HG03045 (cell line): ENCODE measurements at regions not wholly inside any gene's neighbourhood (a gene's known extent, or its start where the extent isn't known, plus 50 kb on each side); places are given as distances from the start of the nearest gene placed in this dataset.
"Not testable (repeated sequence)": the region's sequence is repeated elsewhere in the genome, so short reads cannot be mapped to it uniquely, and the experiment has no call there.

Experiments
- ATAC-seq: cut with Tn5 transposase; IDR thresholded peaks from one replicate; pipeline ENCODE4 v1.9.1; 2021; ENCODE audit warnings: mild to moderate bottlenecking, moderate library complexity; ENCODE audit not compliant: unreplicated experiment

DNA sequence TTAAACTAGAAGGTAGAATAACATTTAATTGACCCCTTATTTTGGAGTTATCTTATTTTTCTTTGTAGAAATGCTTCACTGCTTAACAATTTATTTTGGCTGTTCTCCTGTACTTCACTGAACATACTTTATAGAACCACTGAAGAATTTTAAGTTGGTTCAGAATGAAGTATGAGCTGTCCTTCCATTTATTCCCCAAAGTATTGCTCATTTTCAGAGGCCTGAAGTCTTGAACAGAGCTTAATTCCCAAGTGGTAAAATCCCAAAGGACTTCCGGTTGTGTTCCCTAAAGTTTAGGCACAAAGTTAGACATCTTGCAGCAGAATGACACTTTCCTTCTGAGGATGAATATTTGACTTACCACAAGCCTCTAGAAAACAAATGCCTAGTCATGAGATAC, 233.3 kb downstream of the TINAG start:
- no peak for ATAC-seq

- no peak for ATAC-seq
These were observed 250.9 kb downstream of the TINAG start for GRCh38 chr6:54559136-54559535.

DNA sequence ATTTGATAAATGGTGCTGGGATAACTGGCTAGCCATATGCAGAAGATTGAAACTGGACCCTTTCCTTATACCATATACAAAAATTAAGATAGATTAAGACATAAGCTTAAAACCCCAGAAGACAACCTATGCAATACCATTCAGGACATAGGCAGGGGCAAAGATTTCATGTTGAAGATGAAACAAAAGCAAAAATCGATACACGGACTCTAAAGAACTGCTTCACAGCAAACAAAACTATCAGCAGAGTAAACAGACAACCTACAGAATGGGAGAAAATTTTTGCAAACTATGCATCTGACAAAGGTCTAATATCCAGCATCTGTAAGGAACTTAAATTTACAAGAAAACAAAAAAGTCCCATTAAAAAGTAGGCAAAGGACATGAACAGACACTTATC, 255.9 kb downstream of the TINAG start:
- not testable (repeated sequence) for ATAC-seq

DNA sequence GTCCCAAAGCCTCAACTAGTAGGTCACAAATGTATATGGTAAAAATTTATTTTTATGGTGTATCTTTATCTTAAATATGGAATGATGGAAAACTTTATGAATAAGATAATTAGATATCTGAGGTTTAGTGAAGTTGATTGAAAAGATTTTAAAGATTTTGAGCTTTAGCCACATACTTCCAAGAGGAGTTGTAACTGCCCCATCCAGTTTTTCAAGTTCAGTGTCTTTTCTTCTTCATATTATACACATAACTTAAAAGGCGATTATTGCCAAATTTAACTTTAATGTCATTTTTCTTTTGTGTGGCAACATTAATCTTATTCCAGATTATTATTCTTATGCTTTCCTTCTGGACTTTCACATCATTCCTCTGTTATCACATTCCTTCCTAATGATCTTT, 266.4 kb downstream of the TINAG start:
- no peak for ATAC-seq

DNA sequence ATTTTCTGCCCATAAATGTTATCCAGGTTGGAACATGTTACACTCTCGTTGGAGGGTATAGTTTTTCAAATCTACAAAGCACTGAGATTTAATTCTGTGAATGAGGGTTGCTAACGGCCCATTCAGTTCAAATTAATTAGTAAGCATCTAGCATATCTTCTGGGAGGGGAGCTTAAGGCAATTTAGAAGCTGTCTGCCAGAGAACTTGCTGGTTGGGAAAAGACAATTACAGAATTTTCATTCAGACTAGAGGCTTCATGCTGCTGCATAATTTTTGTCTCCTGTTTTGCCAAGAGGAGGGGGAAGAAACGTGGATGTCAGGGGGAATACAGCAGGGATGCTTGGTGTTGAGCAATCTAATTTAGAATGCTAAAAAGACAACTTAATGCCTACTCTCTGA, 268.3 kb upstream of the FAM83B start:
- no peak for ATAC-seq

DNA sequence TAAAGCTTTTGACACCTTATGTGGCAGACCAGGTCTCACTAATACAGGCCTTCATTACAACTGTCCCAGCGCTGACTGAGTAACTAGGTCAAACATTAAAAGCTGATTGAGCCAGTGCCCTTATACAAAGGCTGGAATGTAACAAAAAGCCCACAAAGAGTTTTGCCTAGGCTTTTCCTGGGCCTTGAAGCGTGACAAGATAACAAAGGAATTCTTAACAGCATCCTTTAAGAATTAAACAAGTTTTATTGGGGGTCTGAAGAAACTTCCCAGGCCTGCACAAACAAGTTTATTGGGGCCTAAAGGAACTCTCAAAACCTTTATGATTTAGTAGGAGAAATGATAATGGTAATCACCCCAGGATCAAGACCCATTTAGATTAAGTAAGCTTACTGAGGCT, 267.6 kb upstream of the FAM83B start:
- ATAC-seq: no peak

DNA sequence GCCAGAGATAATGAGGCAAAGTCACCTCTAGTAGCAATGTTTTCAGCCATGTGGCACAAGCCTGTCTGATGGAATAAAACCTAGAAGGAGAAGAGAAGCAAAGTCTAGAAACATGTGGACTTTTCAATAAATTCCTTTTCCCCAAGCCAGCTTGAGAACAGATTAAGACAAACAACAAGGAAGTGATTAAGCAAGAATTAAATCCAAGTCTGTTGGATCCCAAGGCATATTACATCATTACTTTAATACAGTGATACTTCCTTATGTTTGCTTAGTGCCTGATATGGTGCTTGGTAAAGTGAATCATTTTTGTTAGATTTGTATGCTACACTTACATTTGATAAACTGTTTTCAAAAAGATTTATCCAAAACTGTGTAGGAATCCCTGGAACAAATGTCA, 260.3 kb upstream of the FAM83B start:
- no peak for ATAC-seq

DNA sequence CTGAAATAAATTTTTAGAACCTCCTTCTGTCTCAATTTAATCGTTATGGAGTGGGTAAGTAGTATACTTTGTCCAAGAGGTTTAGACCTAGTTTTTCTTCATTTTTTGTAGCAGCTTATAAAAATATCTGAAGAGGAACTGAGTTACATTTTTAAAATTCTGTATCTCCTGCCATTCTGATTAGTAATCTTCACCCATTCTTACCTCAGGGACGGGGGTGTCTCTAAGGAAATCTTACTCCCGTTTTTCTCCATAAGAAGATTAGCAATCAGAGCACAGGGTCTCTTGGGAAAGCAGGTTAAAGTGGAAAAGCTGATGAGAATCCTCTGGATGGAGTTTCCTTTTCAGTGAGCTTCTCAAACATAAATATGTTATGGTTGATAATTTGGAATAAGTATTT, 259.3 kb upstream of the FAM83B start:
- no peak for ATAC-seq

DNA sequence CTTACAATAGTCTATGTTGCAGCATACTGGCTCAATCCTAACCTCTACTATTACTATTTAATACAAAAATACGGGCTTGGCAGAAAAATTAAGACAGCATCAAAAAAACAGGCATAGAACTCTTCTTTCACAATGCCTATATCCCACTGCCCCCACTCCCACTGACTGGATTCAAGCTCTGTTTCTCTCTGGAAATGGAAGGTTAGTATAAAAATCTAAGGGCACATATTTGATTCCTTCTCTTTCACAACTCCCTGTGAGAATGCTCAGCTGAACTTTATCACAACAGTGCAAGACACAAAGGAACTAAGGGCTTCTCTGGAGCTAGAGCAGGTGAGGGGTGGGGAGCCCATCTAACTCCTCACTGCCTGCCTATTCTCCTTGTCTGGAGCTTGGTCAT, 258.4 kb upstream of the FAM83B start:
- ATAC-seq: no peak

DNA sequence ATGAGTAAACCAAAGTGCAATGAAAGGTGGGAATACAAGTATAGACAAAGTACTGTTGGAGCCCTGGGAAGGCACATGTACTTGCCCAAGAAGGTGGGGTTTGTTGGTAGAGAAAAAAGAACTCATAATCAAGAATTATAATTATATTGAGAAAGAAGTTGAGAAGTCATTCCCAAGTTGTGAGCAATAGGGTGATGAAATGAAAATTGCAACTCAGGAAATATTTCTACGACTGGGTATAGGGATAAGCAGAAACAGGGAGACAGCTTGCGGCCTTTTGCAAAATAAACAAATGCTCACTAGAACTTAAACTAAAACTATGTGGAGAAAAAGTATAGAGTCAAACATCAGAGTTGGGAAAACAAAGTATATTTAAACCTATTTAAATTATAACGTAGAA, 250.7 kb upstream of the FAM83B start:
- ATAC-seq: no peak

DNA sequence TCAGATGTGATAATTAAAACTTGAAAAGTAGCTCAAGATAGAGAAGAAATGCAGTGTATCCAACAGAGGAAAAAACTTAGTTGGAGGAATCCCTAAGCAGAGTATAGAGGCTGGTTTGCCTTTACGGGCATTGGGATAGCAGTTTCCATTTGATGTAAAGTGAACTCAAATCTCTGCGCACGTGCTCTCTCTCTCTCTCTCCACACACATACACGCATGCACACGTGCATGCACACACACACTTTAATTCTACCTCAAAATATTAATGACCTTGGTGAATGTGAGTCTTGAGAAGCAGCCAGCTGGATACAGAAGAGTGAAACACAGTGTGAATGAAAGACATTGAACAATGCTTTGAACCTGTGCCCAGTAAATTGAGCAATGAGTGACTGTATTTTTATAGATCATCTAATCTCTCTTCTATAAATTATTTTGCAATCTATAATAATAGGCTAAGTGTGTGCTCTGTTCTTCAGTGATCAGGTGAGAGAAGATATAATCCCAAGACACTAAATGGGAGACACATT, 247.7 kb upstream of the FAM83B start:
- no peak for ATAC-seq

DNA sequence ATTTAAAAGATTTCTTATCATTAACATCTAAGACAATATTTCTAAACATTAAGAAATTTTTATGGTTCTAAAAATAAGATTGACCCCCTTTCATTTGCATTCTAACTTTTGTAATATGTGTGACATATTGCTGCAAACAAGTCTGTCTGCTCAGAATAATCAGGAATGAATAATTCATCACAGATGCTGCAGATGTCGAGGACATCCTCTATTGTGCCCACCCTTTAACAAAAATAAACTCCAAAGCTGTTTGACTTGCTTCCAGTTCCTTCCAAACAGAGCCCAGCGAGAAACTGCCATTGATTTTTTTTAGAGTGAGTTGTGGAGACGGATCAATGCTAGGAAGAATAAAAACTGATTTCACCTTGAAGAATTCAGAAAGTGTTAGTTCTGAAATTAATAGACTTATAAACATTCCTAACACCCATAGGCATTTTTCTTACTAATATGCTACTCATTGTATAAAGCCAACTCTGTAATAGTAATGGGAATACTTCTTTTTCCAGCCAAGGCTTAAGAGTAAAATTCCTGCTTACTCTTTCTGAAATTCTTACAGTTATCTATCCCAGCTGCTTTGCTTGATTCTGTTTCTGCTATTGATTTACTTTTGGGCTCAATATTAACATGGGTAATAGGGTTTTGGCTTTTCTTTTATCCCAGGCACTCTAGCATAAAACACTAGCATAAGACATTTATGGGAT, 244.8 kb upstream of the FAM83B start:
- no peak for ATAC-seq

DNA sequence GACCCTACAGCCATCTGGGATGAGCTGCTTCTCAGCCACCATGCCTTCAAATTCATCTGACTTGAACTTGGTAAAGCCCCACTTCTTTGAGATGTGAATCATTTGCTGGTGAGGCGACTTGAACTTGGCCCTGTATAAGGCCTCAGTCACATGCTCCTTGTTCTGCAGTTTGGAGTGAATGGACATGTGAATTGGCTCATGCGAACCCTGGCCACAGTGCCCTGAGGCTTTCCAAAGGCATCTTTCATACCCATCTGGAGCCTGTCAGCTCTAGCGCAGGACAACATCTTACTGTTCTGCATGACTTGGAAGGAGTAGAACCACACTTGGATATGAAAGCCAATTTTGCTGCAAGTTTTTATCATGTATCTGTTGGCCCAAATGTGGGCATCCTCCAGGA, 244.0 kb upstream of the FAM83B start:
- ATAC-seq: no peak

- ATAC-seq: no peak
These were observed 236.6 kb upstream of the FAM83B start for GRCh38 chr6:54609981-54610380.

- ATAC-seq: no peak
These were observed 233.0 kb upstream of the FAM83B start for GRCh38 chr6:54613596-54613995.

- ATAC-seq: no peak
These were observed 231.9 kb upstream of the FAM83B start for GRCh38 chr6:54614499-54615195.

DNA sequence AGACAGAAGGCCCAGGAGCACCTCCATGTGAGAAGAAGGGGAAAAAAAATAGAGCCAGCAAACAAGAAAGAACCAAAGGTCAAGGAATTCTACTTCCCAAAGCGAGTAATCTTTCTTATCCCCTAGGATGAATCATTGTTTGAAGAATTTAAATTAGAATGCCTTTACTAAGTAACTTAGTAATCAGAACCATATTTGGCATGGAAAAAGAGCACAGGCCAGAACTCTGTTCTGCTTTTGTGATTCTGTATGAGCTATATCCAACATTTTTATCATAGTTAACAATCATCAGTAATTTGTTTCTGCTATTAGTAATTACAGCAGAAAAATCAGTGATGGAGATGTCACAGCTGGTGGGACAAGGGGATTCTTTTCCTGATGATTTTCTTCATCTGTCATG, 228.8 kb upstream of the FAM83B start:
- ATAC-seq: no peak

GRCh38 chr6:54618572-54618971, 228.0 kb upstream of the FAM83B start:
- ATAC-seq: no peak

DNA sequence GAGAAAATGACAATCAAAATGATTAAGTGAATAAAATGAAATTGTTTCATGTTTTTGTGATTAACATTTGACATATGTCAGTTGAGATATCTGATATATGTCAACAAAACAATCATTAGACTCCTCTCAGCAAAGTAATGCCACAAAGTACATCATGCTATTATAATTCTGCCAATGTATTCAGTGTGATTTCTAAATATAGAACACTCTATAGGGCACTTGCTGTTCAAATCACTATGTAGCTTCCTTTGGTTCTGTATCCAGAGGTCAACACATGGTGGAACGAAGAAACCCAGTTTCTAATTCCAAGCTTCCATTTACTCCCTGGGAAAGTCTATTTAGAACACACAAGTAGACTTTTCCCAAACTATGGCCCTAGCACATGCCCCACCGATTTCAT, 227.5 kb upstream of the FAM83B start:
- ATAC-seq: no peak

- no peak for ATAC-seq
These were observed 225.3 kb upstream of the FAM83B start for GRCh38 chr6:54621285-54621684.

DNA sequence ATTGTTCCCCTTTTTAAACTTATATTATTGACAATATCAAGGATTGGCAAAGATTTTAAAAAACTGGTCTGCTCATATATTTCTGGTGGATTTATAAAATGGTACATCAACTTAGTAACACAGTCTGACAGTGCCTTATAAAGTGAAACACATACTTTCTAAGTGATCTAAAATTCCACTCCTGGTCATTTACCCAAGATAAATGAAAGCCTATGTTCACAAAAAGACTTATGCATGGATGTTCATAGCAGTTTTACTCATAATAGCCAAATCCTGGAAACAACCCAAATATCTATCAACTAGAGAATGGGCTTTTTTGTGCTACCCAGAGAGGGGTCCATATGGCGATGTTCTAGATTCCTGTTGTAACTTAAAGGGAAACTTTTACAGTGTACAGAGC, 222.4 kb upstream of the FAM83B start:
- no peak for ATAC-seq

DNA sequence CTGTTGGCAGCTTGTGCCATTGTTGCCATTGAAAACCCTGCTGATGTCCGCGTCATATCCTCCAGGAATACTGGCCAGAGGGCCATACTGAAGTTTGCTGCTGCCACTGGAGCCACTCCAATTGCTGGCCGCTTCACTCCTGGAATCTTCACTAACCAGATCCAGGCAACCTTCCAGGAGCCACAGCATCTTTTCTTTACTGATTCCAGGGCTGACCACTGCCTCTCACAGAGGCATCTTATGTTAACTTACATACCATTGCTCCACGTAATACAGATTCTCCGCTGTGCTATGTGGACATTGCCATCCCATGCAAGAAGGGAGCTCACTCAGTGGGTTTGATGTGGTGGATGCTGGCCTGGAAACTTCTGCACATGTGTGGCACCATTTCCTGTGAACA, 221.8 kb upstream of the FAM83B start:
- ATAC-seq: no peak

GRCh38 chr6:54629131-54629530, 217.4 kb upstream of the FAM83B start:
- ATAC-seq: no peak
